Activated CD4-positive, alpha-beta memory T cell treated with anti-CD3 and anti-CD28 coated beads for 36 hours (primary cell): ENCODE measurements at regions not wholly inside any gene's neighbourhood (a gene's known extent, or its start where the extent isn't known, plus 50 kb on each side); places are given as distances from the start of the nearest gene placed in this dataset.

ENCODE experiments used
- CTCF ChIA-PET: fragments of 350-600 bp; sonication (Branson Sonifier 250); formaldehyde crosslinking; loops from one replicate; lab custom pipeline; 2021; ENCODE audit warnings: antibody characterized with exemption, inconsistent platforms; lab: Charles Lee
- POLR2A ChIA-PET: fragments of 350-600 bp; sonication (Branson Sonifier 250); formaldehyde crosslinking; loops from one replicate; lab custom pipeline; 2021; ENCODE audit warnings: antibody characterized with exemption; lab: Charles Lee
- DNase-seq: peaks from one replicate; pipeline ENCODE4 v3.0.0-alpha.2; 2020
- H3K27ac Mint-ChIP-seq: one replicate; pipeline ENCODE4 v1.8.0; 2021; ENCODE audit warnings: mixed read lengths
- H3K27me3 Mint-ChIP-seq: one replicate; pipeline ENCODE4 v1.8.0; 2021; ENCODE audit warnings: mixed read lengths
- H3K36me3 Mint-ChIP-seq: one replicate; pipeline ENCODE4 v1.8.0; 2021; ENCODE audit warnings: mixed read lengths
- H3K4me1 Mint-ChIP-seq: one replicate; pipeline ENCODE4 v1.8.0; 2021; ENCODE audit warnings: low read depth, mixed read lengths
- H3K4me3 Mint-ChIP-seq: one replicate; pipeline ENCODE4 v1.8.0; 2021; ENCODE audit warnings: mild to moderate bottlenecking, mixed read lengths
- H3K9me3 Mint-ChIP-seq: one replicate; pipeline ENCODE4 v1.8.0; 2021; ENCODE audit warnings: mixed read lengths
- intact Hi-C: fragments of 100-400 bp; cut with micrococcal nuclease; formaldehyde crosslinking; loops from one replicate; pipeline ENCODE4 v1.15.1; 2023

DNA sequence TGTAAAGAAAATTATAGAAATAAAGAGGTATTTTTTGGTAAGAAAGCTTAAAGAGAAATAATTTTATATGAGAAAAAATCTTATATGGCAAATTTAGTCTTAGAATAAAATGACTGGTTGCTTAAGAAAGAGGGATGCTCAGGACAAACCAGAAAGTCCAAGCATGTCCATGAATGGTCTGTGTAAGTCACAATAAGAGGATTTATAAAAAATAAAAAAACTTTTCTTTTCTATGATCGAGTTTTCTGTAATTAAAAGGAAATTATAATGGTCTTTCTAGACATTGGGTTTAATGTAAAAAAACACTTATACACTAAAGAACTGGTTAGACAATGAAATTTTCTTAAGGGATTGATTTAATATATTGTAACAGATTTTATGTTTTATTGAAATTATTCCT is 819.6 kb downstream of the TBC1D22A start:
- Mint-ChIP-seq H3K9me3 (peaks cover 17% of the 10 kb centered on the region), H3K36me3 (no peaks in the 10 kb centered on the region), H3K4me1 (no peaks in the 10 kb centered on the region), H3K27me3 (peaks cover 1% of the 10 kb centered on the region), H3K4me3 (no peak overlapping the region), H3K27ac (no peak overlapping the region)
- intact Hi-C loops: no loop called here
- DNase-seq: no peak
- POLR2A ChIA-PET: no interaction called here
- CTCF ChIA-PET: no interaction called here

DNA sequence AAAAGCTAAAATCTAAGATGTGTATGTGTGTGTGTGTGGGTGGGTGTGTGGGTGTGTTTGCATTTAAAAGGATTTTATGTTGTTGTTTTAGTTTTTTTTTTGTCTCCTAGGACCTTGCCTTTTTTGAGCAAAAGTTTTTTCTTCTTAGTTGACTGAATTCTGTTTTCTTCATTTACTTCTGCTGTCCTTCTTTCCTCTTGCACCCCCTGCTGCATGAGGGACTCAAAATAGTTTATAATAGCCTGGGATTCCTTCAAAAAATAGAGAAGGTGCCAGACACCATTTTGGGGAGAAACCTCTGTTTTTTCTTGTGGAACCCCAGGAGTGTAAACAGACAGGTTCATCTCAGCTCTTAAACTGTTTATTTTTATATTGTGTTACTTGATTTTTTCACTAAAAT is 817.7 kb downstream of the TBC1D22A start:
- intact Hi-C loops: no loop called here
- H3K4me3 Mint-ChIP-seq: no peak overlapping the region
- H3K36me3 Mint-ChIP-seq: no peaks in the 10 kb centered on the region
- H3K4me1 Mint-ChIP-seq: no peaks in the 10 kb centered on the region
- DNase-seq: no peak
- H3K27ac Mint-ChIP-seq: no peak overlapping the region
- CTCF ChIA-PET: no interaction called here
- POLR2A ChIA-PET: interaction anchor here (0.7 kb wide), 1 partner anchor 56 kb away, joined by 3 read pairs; no protein-coding TSS in a partner anchor
- peaks cover 3% of the 10 kb centered on the region for H3K27me3 Mint-ChIP-seq
- H3K9me3 Mint-ChIP-seq: peaks cover 17% of the 10 kb centered on the region

DNA sequence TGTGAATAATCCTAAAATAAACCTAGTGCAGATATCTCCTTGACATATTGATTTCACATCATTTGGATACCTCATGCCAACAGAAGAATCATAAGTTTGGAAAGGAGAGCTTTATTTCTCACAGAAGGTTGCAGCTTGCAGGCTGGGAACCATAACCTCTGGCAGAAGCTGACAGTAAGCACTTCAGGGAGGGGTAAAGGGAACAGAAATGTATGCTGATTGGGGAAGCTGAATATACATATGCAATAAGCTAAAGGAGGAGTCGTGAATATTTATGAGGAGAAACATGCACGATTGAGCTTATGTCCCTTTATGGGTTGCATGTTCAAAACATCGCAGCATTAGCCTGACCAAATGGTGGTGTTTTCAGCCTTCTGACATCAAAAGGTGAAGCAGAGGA is 814.5 kb downstream of the TBC1D22A start:
- intact Hi-C loops: no loop called here
- Mint-ChIP-seq H3K27ac (no peak overlapping the region), H3K9me3 (peaks cover 3% of the 10 kb centered on the region), H3K36me3 (no peaks in the 10 kb centered on the region), H3K27me3 (peaks cover 3% of the 10 kb centered on the region), H3K4me1 (no peaks in the 10 kb centered on the region), H3K4me3 (no peak overlapping the region)
- no peak for DNase-seq
- ChIA-PET POLR2A (no interaction called here), CTCF (no interaction called here)

DNA sequence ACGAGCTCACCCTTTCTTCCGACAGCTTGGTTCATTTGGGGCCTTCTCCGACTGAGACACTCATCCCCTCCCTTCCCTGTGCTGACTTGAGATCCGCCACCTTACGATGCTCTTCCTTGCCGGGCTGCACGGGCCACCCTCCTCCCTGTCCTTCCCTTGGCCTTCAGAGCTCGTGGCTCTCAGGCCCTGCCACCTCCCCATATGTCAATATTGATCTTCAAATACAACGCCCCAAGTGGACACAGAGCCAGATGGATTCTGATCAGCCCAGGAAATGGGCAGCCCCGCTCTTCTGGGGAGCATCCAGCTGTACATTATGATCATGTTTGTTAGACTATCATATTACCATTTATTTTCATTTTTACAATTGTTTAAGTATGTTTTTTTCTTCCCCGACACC is 812.8 kb downstream of the TBC1D22A start:
- CTCF ChIA-PET: no interaction called here
- no peak overlapping the region for H3K4me3 Mint-ChIP-seq
- H3K27ac Mint-ChIP-seq: no peak overlapping the region
- POLR2A ChIA-PET: no interaction called here
- H3K36me3 Mint-ChIP-seq: no peaks in the 10 kb centered on the region
- H3K4me1 Mint-ChIP-seq: no peaks in the 10 kb centered on the region
- H3K9me3 Mint-ChIP-seq: no peaks in the 10 kb centered on the region
- no peak for DNase-seq
- peaks cover 3% of the 10 kb centered on the region for H3K27me3 Mint-ChIP-seq
- intact Hi-C loops: no loop called here

DNA sequence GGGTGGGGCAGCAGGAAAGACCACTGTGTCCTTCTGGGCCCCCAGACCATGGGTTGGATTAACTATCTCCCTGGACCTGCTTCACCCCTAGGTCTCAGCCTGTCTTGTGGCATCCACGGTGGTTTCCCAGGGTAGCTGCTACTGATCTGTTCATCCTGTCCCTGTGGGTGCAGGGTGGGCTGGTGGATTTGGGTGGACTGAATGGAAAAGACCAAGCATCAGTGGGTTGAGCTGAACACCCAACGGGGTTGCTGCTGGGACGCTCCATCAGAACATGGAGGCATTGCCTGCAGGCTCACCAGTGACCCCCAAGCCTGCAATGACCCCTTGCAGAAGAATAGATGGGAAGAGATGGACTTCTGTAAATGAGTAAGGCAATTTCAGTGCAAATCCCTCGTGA is 812.1 kb downstream of the TBC1D22A start:
- no peak for DNase-seq
- ChIA-PET POLR2A (no interaction called here), CTCF (no interaction called here)
- no peaks in the 10 kb centered on the region for H3K9me3 Mint-ChIP-seq
- H3K4me1 Mint-ChIP-seq: no peaks in the 10 kb centered on the region
- intact Hi-C loops: no loop called here
- H3K27me3 Mint-ChIP-seq: peaks cover 3% of the 10 kb centered on the region
- no peak overlapping the region for H3K4me3 Mint-ChIP-seq
- no peaks in the 10 kb centered on the region for H3K36me3 Mint-ChIP-seq
- no peak overlapping the region for H3K27ac Mint-ChIP-seq

DNA sequence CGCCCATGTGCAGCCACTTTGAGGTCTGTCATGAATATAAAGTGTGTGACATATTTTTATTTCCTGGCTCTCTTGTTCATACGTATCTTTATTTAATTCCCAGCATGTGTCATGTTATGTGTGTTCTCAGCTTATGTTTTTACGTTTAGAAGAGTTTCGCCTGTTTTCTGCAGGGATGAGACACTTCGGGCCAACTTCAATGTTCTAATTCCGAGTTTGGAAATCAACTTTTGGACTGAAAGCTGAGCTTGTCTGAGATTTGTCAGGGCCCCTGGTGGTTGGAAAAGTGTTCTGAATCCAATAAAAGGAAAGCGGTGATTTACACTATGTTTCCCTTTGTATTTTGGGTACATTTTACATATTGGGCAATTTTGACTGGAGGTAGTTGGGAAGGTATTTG is 810.7 kb downstream of the TBC1D22A start:
- no peak overlapping the region for H3K27ac Mint-ChIP-seq
- H3K27me3 Mint-ChIP-seq: peaks cover 2% of the 10 kb centered on the region
- CTCF ChIA-PET: no interaction called here
- H3K4me1 Mint-ChIP-seq: no peaks in the 10 kb centered on the region
- POLR2A ChIA-PET: no interaction called here
- DNase-seq: no peak
- no peak overlapping the region for H3K4me3 Mint-ChIP-seq
- intact Hi-C loops: no loop called here
- H3K36me3 Mint-ChIP-seq: no peaks in the 10 kb centered on the region
- no peaks in the 10 kb centered on the region for H3K9me3 Mint-ChIP-seq

DNA sequence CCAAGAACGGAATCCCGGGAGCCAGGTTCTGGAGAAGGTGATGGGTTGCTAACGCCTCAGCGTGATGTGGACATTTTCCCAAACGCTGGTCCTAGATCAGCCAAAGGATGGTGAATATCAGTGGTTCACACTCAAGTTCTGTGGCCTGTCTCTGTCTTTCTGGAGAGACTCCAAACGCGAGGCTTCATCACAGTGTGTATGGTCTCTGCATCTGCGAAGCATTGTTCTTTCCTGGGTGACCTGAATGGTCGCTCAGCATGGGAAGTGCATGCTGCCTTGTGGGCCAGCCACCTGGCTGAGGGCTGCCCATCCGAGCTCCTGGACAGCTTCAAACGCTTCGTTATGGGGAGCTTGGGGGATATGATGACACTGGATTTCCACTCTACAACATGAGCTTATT is 810.0 kb downstream of the TBC1D22A start:
- Mint-ChIP-seq H3K27ac (no peak overlapping the region), H3K36me3 (no peaks in the 10 kb centered on the region), H3K4me1 (no peaks in the 10 kb centered on the region), H3K4me3 (no peak overlapping the region), H3K9me3 (no peaks in the 10 kb centered on the region), H3K27me3 (peaks cover 2% of the 10 kb centered on the region)
- intact Hi-C loops: no loop called here
- POLR2A ChIA-PET: no interaction called here
- DNase-seq: no peak
- CTCF ChIA-PET: no interaction called here

DNA sequence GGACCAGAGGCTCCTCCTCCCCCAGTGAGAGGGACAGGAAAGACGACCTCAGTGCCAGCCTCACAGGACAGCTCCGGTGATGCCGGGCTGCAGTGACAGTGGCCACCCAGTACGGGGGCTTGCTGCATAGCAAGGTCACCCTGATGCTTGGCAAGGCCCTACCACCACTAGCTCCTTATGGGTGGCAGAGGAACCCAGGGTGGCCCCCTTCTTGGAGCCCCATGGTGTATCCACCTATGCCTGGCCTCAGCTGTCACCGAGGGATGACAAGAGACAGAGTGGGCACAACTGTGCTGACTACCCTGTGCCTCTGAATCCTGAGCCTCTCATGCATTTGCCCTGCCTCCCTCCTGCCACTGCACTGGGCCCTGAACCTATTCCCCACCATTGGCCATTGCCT is 809.2 kb downstream of the TBC1D22A start:
- no peaks in the 10 kb centered on the region for H3K27me3 Mint-ChIP-seq
- H3K9me3 Mint-ChIP-seq: no peaks in the 10 kb centered on the region
- no peak overlapping the region for H3K4me3 Mint-ChIP-seq
- H3K36me3 Mint-ChIP-seq: no peaks in the 10 kb centered on the region
- ChIA-PET CTCF (no interaction called here), POLR2A (no interaction called here)
- intact Hi-C loops: no loop called here
- DNase-seq: no peak
- no peak overlapping the region for H3K27ac Mint-ChIP-seq
- H3K4me1 Mint-ChIP-seq: no peaks in the 10 kb centered on the region

DNA sequence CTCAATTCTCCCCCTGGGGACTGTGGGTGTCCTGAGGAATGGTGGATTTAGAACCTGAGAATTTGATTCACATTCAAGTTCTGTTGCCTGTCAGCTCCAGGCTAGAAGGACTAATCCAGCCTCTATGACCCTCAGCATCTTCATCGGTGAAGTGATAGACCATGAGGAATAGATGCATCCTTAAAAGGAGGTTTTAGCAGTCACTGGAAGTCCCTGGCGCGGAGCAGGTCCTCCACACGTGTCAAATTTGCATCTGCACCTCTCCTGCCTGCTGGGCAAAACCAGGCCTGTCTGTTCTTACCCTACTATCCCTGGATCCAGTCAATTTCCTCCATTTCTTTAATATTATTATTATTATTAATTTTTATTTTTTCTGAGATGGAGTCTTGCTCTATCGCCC is 808.4 kb downstream of the TBC1D22A start:
- DNase-seq: no peak
- CTCF ChIA-PET: no interaction called here
- no peaks in the 10 kb centered on the region for H3K9me3 Mint-ChIP-seq
- no peaks in the 10 kb centered on the region for H3K36me3 Mint-ChIP-seq
- H3K27me3 Mint-ChIP-seq: no peaks in the 10 kb centered on the region
- H3K4me3 Mint-ChIP-seq: no peak overlapping the region
- H3K27ac Mint-ChIP-seq: no peak overlapping the region
- POLR2A ChIA-PET: no interaction called here
- intact Hi-C loops: no loop called here
- no peaks in the 10 kb centered on the region for H3K4me1 Mint-ChIP-seq

DNA sequence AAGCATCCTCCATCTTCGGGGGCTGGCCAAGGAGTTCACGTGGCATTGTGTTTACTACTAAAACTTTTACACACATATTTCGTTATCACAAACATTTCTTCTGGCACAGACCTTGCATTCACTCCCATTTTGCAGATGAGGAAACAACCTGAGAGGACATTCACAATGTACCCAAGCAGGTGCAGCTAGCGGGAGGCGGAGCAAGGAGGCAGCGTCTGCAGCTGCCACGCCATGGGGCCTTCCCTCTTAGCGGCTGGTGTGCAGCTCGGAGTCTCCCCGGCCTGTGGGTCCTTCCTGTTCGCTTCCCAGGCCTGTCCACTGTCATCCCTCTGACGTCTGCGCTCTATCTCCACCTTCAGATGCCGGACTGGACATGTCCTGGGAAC is 807.8 kb downstream of the TBC1D22A start:
- H3K4me3 Mint-ChIP-seq: no peak overlapping the region
- no peaks in the 10 kb centered on the region for H3K27me3 Mint-ChIP-seq
- H3K9me3 Mint-ChIP-seq: no peaks in the 10 kb centered on the region
- no peak for DNase-seq
- no peak overlapping the region for H3K27ac Mint-ChIP-seq
- POLR2A ChIA-PET: no interaction called here
- no peaks in the 10 kb centered on the region for H3K4me1 Mint-ChIP-seq
- intact Hi-C loops: no loop called here
- no peaks in the 10 kb centered on the region for H3K36me3 Mint-ChIP-seq
- CTCF ChIA-PET: no interaction called here

DNA sequence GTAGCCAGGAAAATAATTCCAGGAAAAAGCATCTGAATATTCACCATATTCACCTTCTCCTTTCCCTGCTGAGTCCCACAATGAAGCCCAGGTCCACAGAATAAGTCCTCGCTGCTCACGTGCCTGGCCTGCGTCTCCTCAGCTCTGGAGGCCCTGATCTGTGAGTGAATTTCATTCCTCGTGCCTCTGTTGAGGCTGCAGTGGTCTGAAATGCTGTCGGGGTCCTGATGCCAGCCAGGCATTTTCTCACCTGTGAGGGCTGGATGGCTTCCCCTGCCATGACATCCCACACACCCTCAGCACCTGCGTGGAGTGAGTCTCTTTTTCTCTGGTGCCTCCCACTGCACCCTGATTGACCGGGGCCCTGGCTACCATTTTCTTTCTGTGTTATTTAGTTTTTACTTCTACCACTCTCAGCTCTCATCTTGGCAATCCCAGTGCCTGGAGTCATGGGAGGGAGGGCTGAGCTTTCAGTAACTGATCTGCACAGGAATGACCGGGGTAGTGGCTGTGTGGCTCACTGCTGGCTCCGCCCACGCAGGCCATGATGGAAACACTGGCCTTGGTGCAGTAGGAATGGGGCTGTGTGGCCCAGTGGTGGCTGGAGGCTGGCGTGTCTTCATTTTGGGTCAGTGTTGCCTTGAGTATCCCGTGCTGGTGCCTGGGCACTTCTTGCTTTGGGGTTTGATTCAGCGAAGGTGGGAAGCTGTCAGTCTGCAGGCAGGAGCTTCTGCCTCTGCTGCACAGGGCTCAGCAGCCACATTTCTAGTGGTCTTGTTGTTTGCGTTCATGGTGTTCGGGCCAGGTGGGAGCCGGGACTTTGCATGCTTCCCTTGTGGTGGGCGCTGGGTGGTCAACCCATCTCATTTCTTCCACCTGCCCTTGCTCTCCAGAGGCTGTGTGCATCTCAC is 807.2 kb downstream of the TBC1D22A start:
- no peaks in the 10 kb centered on the region for H3K4me1 Mint-ChIP-seq
- H3K27me3 Mint-ChIP-seq: no peaks in the 10 kb centered on the region
- H3K4me3 Mint-ChIP-seq: no peak overlapping the region
- H3K9me3 Mint-ChIP-seq: no peaks in the 10 kb centered on the region
- no peak for DNase-seq
- ChIA-PET POLR2A (no interaction called here), CTCF (no interaction called here)
- intact Hi-C loops: no loop called here
- no peaks in the 10 kb centered on the region for H3K36me3 Mint-ChIP-seq
- no peak overlapping the region for H3K27ac Mint-ChIP-seq

DNA sequence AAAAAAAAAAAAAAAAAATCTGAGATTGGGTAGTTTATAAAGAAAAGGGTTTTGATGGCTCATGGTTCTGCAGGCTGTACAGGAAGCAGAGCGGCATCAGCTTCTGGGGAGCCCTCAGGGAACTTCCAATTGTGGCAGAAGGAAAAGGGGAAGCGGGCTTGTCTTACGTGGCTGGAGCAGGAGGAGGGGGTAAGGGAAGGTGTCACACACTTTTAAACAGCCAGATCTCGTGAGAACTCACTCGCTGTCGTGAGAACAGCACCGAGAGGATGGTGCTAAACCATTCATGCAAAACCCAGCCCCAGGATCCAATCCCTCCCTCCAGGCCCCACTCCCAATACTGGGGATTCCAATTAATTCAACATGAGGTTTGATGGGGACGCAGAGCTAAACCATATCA is 806.2 kb downstream of the TBC1D22A start:
- Mint-ChIP-seq H3K9me3 (no peaks in the 10 kb centered on the region), H3K4me1 (no peaks in the 10 kb centered on the region), H3K36me3 (no peaks in the 10 kb centered on the region), H3K4me3 (no peak overlapping the region), H3K27me3 (no peaks in the 10 kb centered on the region), H3K27ac (no peak overlapping the region)
- POLR2A ChIA-PET: no interaction called here
- intact Hi-C loops: no loop called here
- CTCF ChIA-PET: no interaction called here
- DNase-seq: no peak
